H1 (cell line): ENCODE measurements at regions not wholly inside any gene's neighbourhood (a gene's known extent, or its start where the extent isn't known, plus 50 kb on each side); places are given as distances from the start of the nearest gene placed in this dataset.

Source experiments
- CHD7 ChIP-seq: fragments of 300-600 bp; sonication (generic); IDR thresholded peaks from 2 replicates; pipeline ENCODE4 v1.7.1; 2012; ENCODE audit warnings: low read length, moderate library complexity, mild to moderate bottlenecking, inconsistent platforms; ENCODE audit not compliant: insufficient replicate concordance
- KDM4A ChIP-seq: IDR thresholded peaks from one replicate; pipeline ENCODE4 v1.7.1; 2012; ENCODE audit warnings: low read depth, mild to moderate bottlenecking, moderate library complexity, low read length, inconsistent platforms; ENCODE audit not compliant: severe bottlenecking
- MAFK ChIP-seq: IDR thresholded peaks from 2 replicates; pipeline ENCODE4 v1.6.1; 2012; ENCODE audit warnings: low read depth, mild to moderate bottlenecking, improper control_type of control experiment, low read length
- MAX ChIP-seq: IDR thresholded peaks from 2 replicates; pipeline ENCODE4 v1.6.1; 2012; ENCODE audit warnings: inconsistent platforms
- RAD21 ChIP-seq, 2 experiments: IDR thresholded peaks in 1 of 2; conservative IDR thresholded peaks in 1 of 2; 2 replicates each; pipeline ENCODE4 v1.6.1; 2011; ENCODE audit warnings: low read depth in 2 of 2, low read length in 2 of 2, improper control_type of control experiment in 1 of 2, inconsistent platforms in 1 of 2, mild to moderate bottlenecking in 1 of 2, moderate library complexity in 1 of 2
- RFX5 ChIP-seq: IDR thresholded peaks from 2 replicates; pipeline ENCODE4 v1.6.1; 2011; ENCODE audit warnings: low read depth, low read length, improper control_type of control experiment, borderline replicate concordance
- SIRT6 ChIP-seq: IDR thresholded peaks from one replicate; pipeline ENCODE4 v1.7.1; 2012; ENCODE audit warnings: low read length, inconsistent platforms
- TF ChIP-seq, protein P1 (sequence below), 3 experiments: IDR thresholded peaks; 1 replicate in 2 of 3; 2 replicates in 1 of 3; pipeline versions ENCODE4 v1.5.1 to v1.6.1; 2011; ENCODE audit warnings: low read length in 3 of 3, mild to moderate bottlenecking in 3 of 3, inconsistent platforms in 2 of 3, low read depth in 1 of 3, moderate library complexity in 1 of 3; ENCODE audit not compliant: insufficient read depth in 1 of 3; ENCODE audit errors: control extremely low read depth in 1 of 3

- TF ChIP-seq CHD7 (peak; percentile 40), MAX (no peak), MAFK (no peak), RAD21 (IDR thresholded peaks at IDR 0.05 in 1 of 2, conservative IDR thresholded peaks at IDR 0.05 in 1 of 2; ENCODE audit: low read depth in 2 of 2, low read length in 2 of 2) (peak; percentile 85 to 86), KDM4A (no peak), SIRT6 (no peak), RFX5 (no peak)
- TF ChIP-seq, protein P1, sequence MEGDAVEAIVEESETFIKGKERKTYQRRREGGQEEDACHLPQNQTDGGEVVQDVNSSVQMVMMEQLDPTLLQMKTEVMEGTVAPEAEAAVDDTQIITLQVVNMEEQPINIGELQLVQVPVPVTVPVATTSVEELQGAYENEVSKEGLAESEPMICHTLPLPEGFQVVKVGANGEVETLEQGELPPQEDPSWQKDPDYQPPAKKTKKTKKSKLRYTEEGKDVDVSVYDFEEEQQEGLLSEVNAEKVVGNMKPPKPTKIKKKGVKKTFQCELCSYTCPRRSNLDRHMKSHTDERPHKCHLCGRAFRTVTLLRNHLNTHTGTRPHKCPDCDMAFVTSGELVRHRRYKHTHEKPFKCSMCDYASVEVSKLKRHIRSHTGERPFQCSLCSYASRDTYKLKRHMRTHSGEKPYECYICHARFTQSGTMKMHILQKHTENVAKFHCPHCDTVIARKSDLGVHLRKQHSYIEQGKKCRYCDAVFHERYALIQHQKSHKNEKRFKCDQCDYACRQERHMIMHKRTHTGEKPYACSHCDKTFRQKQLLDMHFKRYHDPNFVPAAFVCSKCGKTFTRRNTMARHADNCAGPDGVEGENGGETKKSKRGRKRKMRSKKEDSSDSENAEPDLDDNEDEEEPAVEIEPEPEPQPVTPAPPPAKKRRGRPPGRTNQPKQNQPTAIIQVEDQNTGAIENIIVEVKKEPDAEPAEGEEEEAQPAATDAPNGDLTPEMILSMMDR (IDR thresholded peaks at IDR 0.05; ENCODE audit: control extremely low read depth in 1 of 3, insufficient read depth in 1 of 3, low read depth in 1 of 3, low read length in 3 of 3) = peak in 2 of 3 experiments; percentile 60 to 70; a peak in 2 of 4 replicates
- TF ChIP-seq, all 59 proteins: peak for 4
Measured at GRCh38 chr11:109853156-109853776, 239.9 kb upstream of the ZC3H12C start (continued).
